B cell (primary cell): ENCODE measurements at regions not wholly inside any gene's neighbourhood (a gene's known extent, or its start where the extent isn't known, plus 50 kb on each side); places are given as distances from the start of the nearest gene placed in this dataset.

Source experiments
- ATAC-seq: fragments of 200-7000 bp; cut with Tn5 transposase; one replicate; pipeline ENCODE4 v1.10.0; 2021; ENCODE audit warnings: low read depth, mild to moderate bottlenecking, moderate number of reproducible peaks, moderate library complexity
- CTCF ChIA-PET: fragments of 350-600 bp; sonication (Branson Sonifier 250); formaldehyde crosslinking; loops from one replicate; lab custom pipeline; 2021; ENCODE audit warnings: antibody characterized with exemption, inconsistent platforms; lab: Charles Lee
- POLR2A ChIA-PET: fragments of 350-600 bp; sonication (Branson Sonifier 250); formaldehyde crosslinking; loops from one replicate; lab custom pipeline; 2021; ENCODE audit warnings: antibody characterized with exemption; lab: Charles Lee
- DNase-seq: peaks from one replicate; pipeline ENCODE4 v3.0.0; 2013
- H2AFZ ChIP-seq: 2 replicates; pipeline ENCODE4 v1.6.1; 2012; ENCODE audit warnings: mild to moderate bottlenecking, low read depth, low read length; ENCODE audit not compliant: insufficient read depth, poor library complexity, severe bottlenecking
- H3K27ac ChIP-seq, 2 donors: 1 replicate in 1 of 2; 2 replicates in 1 of 2; pipeline ENCODE4 v1.5.1; 2012 to 2013; ENCODE audit warnings: low read length in 2 of 2, mild to moderate bottlenecking in 2 of 2, moderate library complexity in 1 of 2
- H3K27me3 ChIP-seq, 4 experiments: fragments of 200-600 bp in 1 of 4; sonication (generic) in 1 of 4; replicated peaks in 1 of 4; 1 replicate in 2 of 4; 2 replicates in 2 of 4; pipeline versions ENCODE4 v1.6.1 to v1.7.0; 2013 to 2016; ENCODE audit warnings: low read length in 3 of 4, mild to moderate bottlenecking in 2 of 4, mixed read lengths in 1 of 4, moderate library complexity in 1 of 4; ENCODE audit not compliant: insufficient read depth in 4 of 4, control insufficient read depth in 3 of 4; ENCODE audit errors: control extremely low read depth in 1 of 4
- H3K36me3 ChIP-seq, 2 experiments: replicated peaks in 1 of 2; 1 replicate in 1 of 2; 2 replicates in 1 of 2; pipeline versions ENCODE4 v1.6.1 to v1.7.1; 2013; ENCODE audit warnings: low read length in 1 of 2; ENCODE audit not compliant: insufficient read depth in 2 of 2, control insufficient read depth in 1 of 2; ENCODE audit errors: control extremely low read depth in 1 of 2, extremely low read depth in 1 of 2
- H3K4me1 ChIP-seq, 2 donors: fragments of 200-600 bp in 1 of 2; sonication (generic) in 1 of 2; 1 replicate in 1 of 2; 2 replicates in 1 of 2; pipeline versions ENCODE4 v1.5.1 to v1.6.1; 2013 to 2017; ENCODE audit warnings: low read length in 2 of 2; ENCODE audit not compliant: control insufficient read depth in 2 of 2, insufficient read depth in 2 of 2
- H3K4me2 ChIP-seq: replicated peaks from 2 replicates; pipeline ENCODE3; 2012; ENCODE audit warnings: mild to moderate bottlenecking, low read depth, low read length; ENCODE audit not compliant: poor library complexity, severe bottlenecking
- H3K4me3 ChIP-seq, 5 experiments: fragments of 200-600 bp in 1 of 5; sonication (generic) in 1 of 5; 1 replicate in 3 of 5; 2 replicates in 2 of 5; pipeline versions ENCODE4 v1.5.1 to v1.7.0; 2011 to 2016; ENCODE audit warnings: low read length in 4 of 5, mild to moderate bottlenecking in 4 of 5, low read depth in 2 of 5, control low read depth in 1 of 5, moderate library complexity in 1 of 5; ENCODE audit not compliant: insufficient read depth in 1 of 5; ENCODE audit errors: control extremely low read depth in 1 of 5, extremely low read depth in 1 of 5
- H3K79me2 ChIP-seq: fragments of 200-600 bp; sonication (generic); one replicate; pipeline ENCODE4 v1.6.0; 2016; ENCODE audit warnings: low read length; ENCODE audit not compliant: control insufficient read depth, insufficient read depth
- H3K9ac ChIP-seq: fragments of 200-600 bp; sonication (generic); 2 replicates; pipeline ENCODE4 v1.6.1; 2017; ENCODE audit warnings: mild to moderate bottlenecking, low read length, moderate library complexity
- H3K9me3 ChIP-seq, 3 donors: one replicate each; pipeline versions ENCODE4 v1.6.1 to v1.7.1; 2013; ENCODE audit warnings: low read length in 2 of 3; ENCODE audit not compliant: control insufficient read depth in 2 of 3, insufficient read depth in 1 of 3; ENCODE audit errors: control extremely low read depth in 1 of 3
- H4K20me1 ChIP-seq: 2 replicates; pipeline ENCODE4 v1.6.0; 2012; ENCODE audit warnings: mild to moderate bottlenecking, low read length; ENCODE audit not compliant: insufficient read depth, control insufficient read depth, poor library complexity, severe bottlenecking
- H3K27ac Mint-ChIP-seq: one replicate; pipeline ENCODE4 v1.8.0; 2021; ENCODE audit warnings: mixed read lengths
- H3K27me3 Mint-ChIP-seq: one replicate; pipeline ENCODE4 v1.8.0; 2021; ENCODE audit warnings: mixed read lengths
- H3K4me1 Mint-ChIP-seq: one replicate; pipeline ENCODE4 v1.8.0; 2021; ENCODE audit warnings: mixed read lengths
- H3K4me3 Mint-ChIP-seq: one replicate; pipeline ENCODE4 v1.8.0; 2021; ENCODE audit warnings: mixed read lengths
- H3K9me3 Mint-ChIP-seq: one replicate; pipeline ENCODE4 v1.8.0; 2022; ENCODE audit warnings: mixed read lengths; ENCODE audit not compliant: insufficient read depth
- EZH2 ChIP-seq: IDR thresholded peaks from 2 replicates; pipeline ENCODE4 v1.6.1; 2012; ENCODE audit warnings: borderline replicate concordance, low read depth, mild to moderate bottlenecking, moderate library complexity, low read length; ENCODE audit not compliant: insufficient read depth, poor library complexity, severe bottlenecking
- whole genome bisulfite sequencing: methylation state at CpG from one replicate; pipeline ENCODE4 v1.1.5; 2013; ENCODE audit warnings: missing lambda C conversion rate; ENCODE audit not compliant: insufficient coverage; 5-methylcytosine and 5-hydroxymethylcytosine counted together
- intact Hi-C: fragments of 100-400 bp; cut with micrococcal nuclease; formaldehyde crosslinking; loops from one replicate; pipeline ENCODE4 v1.10.0; 2022
- TF ChIP-seq, protein P1 (sequence below): fragments of 200-600 bp; IDR thresholded peaks from one replicate; pipeline ENCODE4 v1.8.0; 2022; ENCODE audit warnings: antibody characterized with exemption, mild to moderate bottlenecking

DNA sequence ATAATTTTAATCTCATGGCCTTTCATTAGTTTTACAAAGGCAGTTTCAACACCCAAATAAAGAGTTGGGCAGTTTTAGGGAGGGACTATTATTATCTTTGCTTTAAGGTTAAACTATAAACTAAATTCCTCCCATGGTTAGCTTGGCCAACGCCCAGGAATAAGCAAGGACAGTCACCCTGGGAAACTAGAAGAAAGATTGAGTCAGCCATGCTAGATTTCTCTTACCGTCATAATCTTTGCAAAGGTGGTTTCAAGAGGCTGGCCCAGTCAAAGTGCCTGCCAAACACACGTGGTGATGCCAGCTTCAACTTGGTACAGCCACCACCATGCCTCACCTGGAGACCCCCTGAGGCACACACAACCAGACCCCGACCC lies 317.4 kb upstream of the SP8 start:
- no peak overlapping the region for H3K4me3 Mint-ChIP-seq
- ATAC-seq = no peak
- intact Hi-C loops = no loop called here
- no peak overlapping the region for H3K27ac Mint-ChIP-seq
- 72% methylated on average over 2 of the region's 4 CpGs for WGBS
- no peaks in the 10 kb centered on the region for H3K9me3 Mint-ChIP-seq
- ChIA-PET CTCF (no interaction called here), POLR2A (no interaction called here)
- DNase-seq = no peak
- Histone ChIP-seq H3K4me1 (no peaks in the 10 kb centered on the region), H3K27ac (no peak overlapping the region), H3K9ac (no peak overlapping the region), H3K27me3 (no peaks in the 10 kb centered on the region), H3K79me2 (no peaks in the 10 kb centered on the region), H3K9me3 (no peaks in the 10 kb centered on the region), H3K4me3 (no peak overlapping the region), H2AFZ (no peak overlapping the region), H3K36me3 (no peaks in the 10 kb centered on the region), H4K20me1 (no peaks in the 10 kb centered on the region), H3K4me2 (no peak overlapping the region)
- peaks cover 13% of the 10 kb centered on the region for H3K27me3 Mint-ChIP-seq
- H3K4me1 Mint-ChIP-seq = no peaks in the 10 kb centered on the region
- TF ChIP-seq, protein P1, sequence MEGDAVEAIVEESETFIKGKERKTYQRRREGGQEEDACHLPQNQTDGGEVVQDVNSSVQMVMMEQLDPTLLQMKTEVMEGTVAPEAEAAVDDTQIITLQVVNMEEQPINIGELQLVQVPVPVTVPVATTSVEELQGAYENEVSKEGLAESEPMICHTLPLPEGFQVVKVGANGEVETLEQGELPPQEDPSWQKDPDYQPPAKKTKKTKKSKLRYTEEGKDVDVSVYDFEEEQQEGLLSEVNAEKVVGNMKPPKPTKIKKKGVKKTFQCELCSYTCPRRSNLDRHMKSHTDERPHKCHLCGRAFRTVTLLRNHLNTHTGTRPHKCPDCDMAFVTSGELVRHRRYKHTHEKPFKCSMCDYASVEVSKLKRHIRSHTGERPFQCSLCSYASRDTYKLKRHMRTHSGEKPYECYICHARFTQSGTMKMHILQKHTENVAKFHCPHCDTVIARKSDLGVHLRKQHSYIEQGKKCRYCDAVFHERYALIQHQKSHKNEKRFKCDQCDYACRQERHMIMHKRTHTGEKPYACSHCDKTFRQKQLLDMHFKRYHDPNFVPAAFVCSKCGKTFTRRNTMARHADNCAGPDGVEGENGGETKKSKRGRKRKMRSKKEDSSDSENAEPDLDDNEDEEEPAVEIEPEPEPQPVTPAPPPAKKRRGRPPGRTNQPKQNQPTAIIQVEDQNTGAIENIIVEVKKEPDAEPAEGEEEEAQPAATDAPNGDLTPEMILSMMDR = no peak
- TF ChIP-seq EZH2 = no peak

DNA sequence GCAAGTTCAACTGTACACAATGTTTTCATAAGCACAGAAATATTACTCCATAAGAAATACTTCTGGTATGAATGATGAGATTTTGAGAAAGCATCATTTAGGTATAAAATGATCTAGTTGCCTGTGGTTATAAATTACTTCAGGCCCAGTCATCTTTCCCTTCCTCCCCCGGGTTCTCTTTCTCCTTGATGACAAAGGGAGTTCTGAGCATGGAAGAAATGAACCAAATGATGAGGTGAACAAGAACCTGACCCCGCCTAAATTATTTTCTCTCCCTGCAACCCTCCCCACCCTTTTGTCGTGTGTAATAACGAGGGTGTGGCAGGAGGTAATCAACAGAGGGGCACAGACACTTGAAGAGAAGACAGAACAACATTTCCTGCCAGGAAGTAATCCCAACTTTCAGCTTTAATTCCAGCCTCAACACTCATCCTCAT lies 319.6 kb upstream of the SP8 start:
- no peaks in the 10 kb centered on the region for H3K36me3 ChIP-seq
- no peaks in the 10 kb centered on the region for H3K4me1 ChIP-seq
- DNase-seq (no peak), ATAC-seq (no peak)
- no peak overlapping the region for H3K4me3 ChIP-seq
- Mint-ChIP-seq H3K4me3 (no peak overlapping the region), H3K9me3 (no peaks in the 10 kb centered on the region), H3K27ac (no peak overlapping the region), H3K4me1 (no peaks in the 10 kb centered on the region), H3K27me3 (peaks cover 13% of the 10 kb centered on the region)
- no peak overlapping the region for H3K9ac ChIP-seq
- H4K20me1 ChIP-seq = no peaks in the 10 kb centered on the region
- POLR2A ChIA-PET = no interaction called here
- WGBS = no CpG with 5 or more reads among the region's 4 CpGs
- H3K79me2 ChIP-seq = no peaks in the 10 kb centered on the region
- no peak overlapping the region for H3K4me2 ChIP-seq
- intact Hi-C loops = no loop called here
- TF ChIP-seq, protein P1 = no peak
- no peak for TF ChIP-seq EZH2
- no peak overlapping the region for H3K27ac ChIP-seq
- no peak overlapping the region for H2AFZ ChIP-seq
- no peaks in the 10 kb centered on the region for H3K27me3 ChIP-seq
- CTCF ChIA-PET = no interaction called here
- H3K9me3 ChIP-seq = no peaks in the 10 kb centered on the region
